ENCODE measurements at regions not wholly inside any gene's neighbourhood (a gene's known extent, or its start where the extent isn't known, plus 50 kb on each side); places are given as distances from the start of the nearest gene placed in this dataset.

DNA sequence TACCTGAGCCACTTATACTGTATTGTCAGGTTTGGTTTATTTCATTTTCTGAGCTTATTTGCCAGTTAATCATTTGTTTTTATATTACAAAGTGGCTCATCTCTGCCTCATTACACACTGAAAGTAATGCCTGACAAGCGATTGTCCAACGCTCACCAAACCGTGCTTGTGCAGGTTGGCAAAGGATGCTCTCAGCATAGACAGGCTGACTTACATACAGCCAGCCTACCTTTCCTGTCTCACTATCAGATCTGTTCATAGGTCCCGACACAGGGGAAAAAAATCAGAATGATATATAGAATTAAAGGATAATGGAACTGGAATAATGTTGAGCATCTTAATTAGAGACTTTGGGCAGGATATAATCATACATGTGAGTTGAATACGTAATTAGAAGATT lies 739.7 kb upstream of the RIOK2 start:
- BruUV-seq (replicated peaks), result no TSS peak
- POLR2A ChIA-PET, result no interaction called here
- no peaks in the 10 kb centered on the region for H3K9me3 Mint-ChIP-seq (ENCODE audit: unreplicated experiment)
- CTCF ChIA-PET, result no interaction called here
- Histone ChIP-seq H3K27me3 (replicated peaks; ENCODE audit: control insufficient read depth, insufficient read depth, low read length) (no peaks in the 10 kb centered on the region), H3K4me1 (no peaks in the 10 kb centered on the region), H3K9me3 (no peaks in the 10 kb centered on the region), H3K36me3 (ENCODE audit: control insufficient read depth, insufficient read depth, low read length) (no peaks in the 10 kb centered on the region), H3K4me3 (ENCODE audit: low read depth, low read length) (no peak overlapping the region)
- intact Hi-C loops (cut with micrococcal nuclease; ENCODE audit: unreplicated experiment), result no loop called here
- no peak overlapping the region for H3K27ac Mint-ChIP-seq (ENCODE audit: unreplicated experiment)
- DNase-seq, result no peak
- no peaks in the 10 kb centered on the region for H3K36me3 Mint-ChIP-seq (ENCODE audit: insufficient read depth, unreplicated experiment)
- H3K27me3 Mint-ChIP-seq (ENCODE audit: insufficient read depth, unreplicated experiment), result no peaks in the 10 kb centered on the region
- H3K4me1 Mint-ChIP-seq (ENCODE audit: low read depth, unreplicated experiment), result no peaks in the 10 kb centered on the region
- H3K4me3 Mint-ChIP-seq (ENCODE audit: unreplicated experiment), result no peak overlapping the region
- TF ChIP-seq, protein P1, sequence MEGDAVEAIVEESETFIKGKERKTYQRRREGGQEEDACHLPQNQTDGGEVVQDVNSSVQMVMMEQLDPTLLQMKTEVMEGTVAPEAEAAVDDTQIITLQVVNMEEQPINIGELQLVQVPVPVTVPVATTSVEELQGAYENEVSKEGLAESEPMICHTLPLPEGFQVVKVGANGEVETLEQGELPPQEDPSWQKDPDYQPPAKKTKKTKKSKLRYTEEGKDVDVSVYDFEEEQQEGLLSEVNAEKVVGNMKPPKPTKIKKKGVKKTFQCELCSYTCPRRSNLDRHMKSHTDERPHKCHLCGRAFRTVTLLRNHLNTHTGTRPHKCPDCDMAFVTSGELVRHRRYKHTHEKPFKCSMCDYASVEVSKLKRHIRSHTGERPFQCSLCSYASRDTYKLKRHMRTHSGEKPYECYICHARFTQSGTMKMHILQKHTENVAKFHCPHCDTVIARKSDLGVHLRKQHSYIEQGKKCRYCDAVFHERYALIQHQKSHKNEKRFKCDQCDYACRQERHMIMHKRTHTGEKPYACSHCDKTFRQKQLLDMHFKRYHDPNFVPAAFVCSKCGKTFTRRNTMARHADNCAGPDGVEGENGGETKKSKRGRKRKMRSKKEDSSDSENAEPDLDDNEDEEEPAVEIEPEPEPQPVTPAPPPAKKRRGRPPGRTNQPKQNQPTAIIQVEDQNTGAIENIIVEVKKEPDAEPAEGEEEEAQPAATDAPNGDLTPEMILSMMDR (IDR thresholded peaks at IDR 0.05; ENCODE audit: insufficient read depth in 1 of 2, low read depth in 1 of 2, low read length in 1 of 2, severe bottlenecking in 1 of 2, unreplicated experiment in 1 of 2), result no peak

DNA sequence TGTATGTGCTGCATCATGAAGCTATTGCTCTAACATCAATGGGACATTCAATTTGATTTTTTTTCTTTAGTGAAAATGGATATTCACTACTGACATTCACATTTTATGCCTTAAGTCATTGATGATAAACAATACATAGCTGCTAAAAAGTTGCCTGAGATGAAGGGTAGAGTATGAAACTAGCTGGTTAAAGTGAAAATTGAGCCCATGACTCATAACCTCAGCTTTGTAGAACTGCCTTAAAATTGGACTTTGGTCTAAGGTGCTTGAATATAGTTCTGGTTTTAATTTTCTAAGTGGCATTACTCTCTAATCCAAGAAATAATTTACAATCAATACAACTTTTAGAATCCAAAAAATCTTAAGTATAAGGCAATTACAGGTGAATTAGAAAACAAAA lies 740.4 kb upstream of the RIOK2 start:
- ChIA-PET POLR2A (no interaction called here), CTCF (no interaction called here)
- H3K36me3 Mint-ChIP-seq (ENCODE audit: insufficient read depth, unreplicated experiment), result no peaks in the 10 kb centered on the region

DNA sequence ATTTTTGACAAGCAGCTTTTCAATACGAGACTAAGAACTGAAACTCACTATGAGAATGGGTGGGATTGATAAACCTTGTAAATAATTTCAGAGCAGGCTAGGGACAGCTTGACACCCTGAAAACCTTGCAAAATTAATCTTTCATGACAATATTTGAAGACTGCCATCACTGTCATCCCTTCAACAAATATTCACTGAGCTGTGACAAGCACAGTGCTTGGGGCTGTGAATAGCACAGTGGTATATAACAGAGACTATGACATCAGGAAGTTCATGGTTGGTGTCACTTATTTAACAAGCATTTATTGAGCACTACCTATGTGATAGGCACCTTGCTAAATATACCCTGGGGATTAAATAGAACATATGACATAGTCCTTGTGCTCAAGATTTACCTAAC lies 741.0 kb upstream of the RIOK2 start:
- no peaks in the 10 kb centered on the region for H3K9me3 Mint-ChIP-seq (ENCODE audit: unreplicated experiment)
- no TSS peak for BruUV-seq (replicated peaks)
- no peaks in the 10 kb centered on the region for H3K27me3 Mint-ChIP-seq (ENCODE audit: insufficient read depth, unreplicated experiment)
- Histone ChIP-seq H3K36me3 (ENCODE audit: control insufficient read depth, insufficient read depth, low read length) (no peaks in the 10 kb centered on the region), H3K4me1 (no peaks in the 10 kb centered on the region), H3K27me3 (replicated peaks; ENCODE audit: control insufficient read depth, insufficient read depth, low read length) (no peaks in the 10 kb centered on the region), H3K9me3 (no peaks in the 10 kb centered on the region), H3K4me3 (ENCODE audit: low read depth, low read length) (no peak overlapping the region)
- no peaks in the 10 kb centered on the region for H3K4me1 Mint-ChIP-seq (ENCODE audit: low read depth, unreplicated experiment)
- TF ChIP-seq, protein P1 (IDR thresholded peaks at IDR 0.05; ENCODE audit: insufficient read depth in 1 of 2, low read depth in 1 of 2, low read length in 1 of 2, severe bottlenecking in 1 of 2, unreplicated experiment in 1 of 2), result no peak
- intact Hi-C loops (cut with micrococcal nuclease; ENCODE audit: unreplicated experiment), result no loop called here
- ChIA-PET CTCF (no interaction called here), POLR2A (no interaction called here)
- no peak overlapping the region for H3K27ac Mint-ChIP-seq (ENCODE audit: unreplicated experiment)
- H3K36me3 Mint-ChIP-seq (ENCODE audit: insufficient read depth, unreplicated experiment), result no peaks in the 10 kb centered on the region
- no peak overlapping the region for H3K4me3 Mint-ChIP-seq (ENCODE audit: unreplicated experiment)
- DNase-seq, result no peak

More for the DNA sequence above, 740.4 kb upstream of the RIOK2 start:
- Histone ChIP-seq H3K36me3 (ENCODE audit: control insufficient read depth, insufficient read depth, low read length) (no peaks in the 10 kb centered on the region), H3K4me1 (no peaks in the 10 kb centered on the region), H3K9me3 (no peaks in the 10 kb centered on the region), H3K4me3 (ENCODE audit: low read depth, low read length) (no peak overlapping the region), H3K27me3 (replicated peaks; ENCODE audit: control insufficient read depth, insufficient read depth, low read length) (no peaks in the 10 kb centered on the region)
- BruUV-seq (replicated peaks), result no TSS peak
- DNase-seq, result no peak
- no peaks in the 10 kb centered on the region for H3K4me1 Mint-ChIP-seq (ENCODE audit: low read depth, unreplicated experiment)
- TF ChIP-seq, protein P1 (IDR thresholded peaks at IDR 0.05; ENCODE audit: insufficient read depth in 1 of 2, low read depth in 1 of 2, low read length in 1 of 2, severe bottlenecking in 1 of 2, unreplicated experiment in 1 of 2), result no peak
- H3K27ac Mint-ChIP-seq (ENCODE audit: unreplicated experiment), result no peak overlapping the region
- intact Hi-C loops (cut with micrococcal nuclease; ENCODE audit: unreplicated experiment), result no loop called here
- no peaks in the 10 kb centered on the region for H3K27me3 Mint-ChIP-seq (ENCODE audit: insufficient read depth, unreplicated experiment)
- no peaks in the 10 kb centered on the region for H3K9me3 Mint-ChIP-seq (ENCODE audit: unreplicated experiment)
- H3K4me3 Mint-ChIP-seq (ENCODE audit: unreplicated experiment), result no peak overlapping the region
